Right lobe of liver (tissue), 4 donors: ENCODE measurements at regions not wholly inside any gene's neighbourhood (a gene's known extent, or its start where the extent isn't known, plus 50 kb on each side); places are given as distances from the start of the nearest gene placed in this dataset.

Experiments used
- CTCF ChIP-seq, 4 donors: fragments of 200-600 bp in 3 of 4; fragments of 450-650 bp in 1 of 4; IDR thresholded peaks; one replicate each; pipeline versions ENCODE4 v1.5.1 to v1.8.0; 2016 to 2022; ENCODE audit warnings: antibody characterized with exemption in 4 of 4, mild to moderate bottlenecking in 2 of 4
- POLR2A ChIP-seq: fragments of 450-650 bp; IDR thresholded peaks from one replicate; pipeline ENCODE4 v1.6.1; 2017; ENCODE audit warnings: antibody characterized with exemption, mild to moderate bottlenecking
- donor health status: DM: no; HTN: no; CAD: no.
- donor health status: DM: no; HTN: no; CAD: no.
- donor health status: DM: no; HTN: yes; CAD: no.

- TF ChIP-seq CTCF (IDR thresholded peaks at IDR 0.05) (no peak), POLR2A (no peak)
Measured at GRCh38 chr7:21160401-21160800, 267.5 kb upstream of the SP4 start.
